SK-N-SH treated with all-trans-retinoic acid at 6 μM for 48 hours (cell line): ENCODE measurements at regions not wholly inside any gene's neighbourhood (a gene's known extent, or its start where the extent isn't known, plus 50 kb on each side); places are given as distances from the start of the nearest gene placed in this dataset.

Experiments used
- ATAC-seq: fragments of 200-7000 bp; cut with Tn5 transposase; 3 replicates; pipeline ENCODE4 v1.9.1; 2020; ENCODE audit warnings: mild to moderate bottlenecking, moderate library complexity
- ARNTL ChIP-seq: fragments of 450-650 bp; formaldehyde crosslinking; IDR thresholded peaks from 2 replicates; pipeline ENCODE4 v1.5.0; 2020; ENCODE audit warnings: low read depth, mild to moderate bottlenecking, moderate library complexity, borderline replicate concordance
- BACH2 ChIP-seq: fragments of 250-450 bp; sonication (Bioruptor Pico); IDR thresholded peaks from 2 replicates; pipeline ENCODE4 v1.9.0; 2021; ENCODE audit warnings: mild to moderate bottlenecking, borderline replicate concordance
- CSDC2 ChIP-seq: fragments of 250-450 bp; sonication (Bioruptor Pico); IDR thresholded peaks from 2 replicates; pipeline ENCODE4 v1.5.0; 2020; ENCODE audit warnings: mild to moderate bottlenecking, moderate library complexity
- CSRNP3 ChIP-seq: fragments of 250-450 bp; sonication (Bioruptor Pico); IDR thresholded peaks from 2 replicates; pipeline ENCODE4 v1.5.1; 2021; ENCODE audit warnings: mild to moderate bottlenecking, moderate library complexity
- GLIS3 ChIP-seq: fragments of 250-450 bp; sonication (Bioruptor Pico); IDR thresholded peaks from 2 replicates; pipeline ENCODE4 v1.5.0; 2020; ENCODE audit warnings: mild to moderate bottlenecking, moderate library complexity
- ISL1 ChIP-seq: fragments of 250-450 bp; sonication (Bioruptor Pico); IDR thresholded peaks from 2 replicates; pipeline ENCODE4 v2.1.2; 2022; ENCODE audit warnings: mild to moderate bottlenecking, moderate library complexity
- OSR1 ChIP-seq: fragments of 250-450 bp; sonication (Bioruptor Pico); IDR thresholded peaks from 2 replicates; pipeline ENCODE4 v1.8.0; 2022; ENCODE audit warnings: moderate library complexity, mild to moderate bottlenecking, inconsistent platforms
- PATZ1 ChIP-seq: fragments of 250-450 bp; sonication (Bioruptor Pico); IDR thresholded peaks from 2 replicates; pipeline ENCODE4 v1.8.0; 2020; ENCODE audit warnings: mild to moderate bottlenecking, moderate library complexity, borderline replicate concordance
- PPARA ChIP-seq: fragments of 250-450 bp; sonication (Bioruptor Pico); IDR thresholded peaks from 2 replicates; pipeline ENCODE4 v1.5.0; 2020; ENCODE audit warnings: mild to moderate bottlenecking, borderline replicate concordance
- RARB ChIP-seq: fragments of 250-450 bp; sonication (Bioruptor Pico); IDR thresholded peaks from 2 replicates; pipeline ENCODE4 v1.8.0; 2021; ENCODE audit warnings: mild to moderate bottlenecking, moderate library complexity
- SNAI2 ChIP-seq: fragments of 250-450 bp; sonication (Bioruptor Pico); IDR thresholded peaks from 2 replicates; pipeline ENCODE4 v1.5.0; 2020; ENCODE audit warnings: mild to moderate bottlenecking, moderate library complexity
- TCF4 ChIP-seq: fragments of 250-450 bp; sonication (Bioruptor Pico); IDR thresholded peaks from 2 replicates; pipeline ENCODE4 v1.8.0; 2021; ENCODE audit warnings: mild to moderate bottlenecking, moderate library complexity, borderline replicate concordance
- TOX ChIP-seq: fragments of 250-450 bp; sonication (Bioruptor Pico); IDR thresholded peaks from 2 replicates; pipeline ENCODE4 v1.8.0; 2021; ENCODE audit warnings: mild to moderate bottlenecking, moderate library complexity, borderline replicate concordance
- ZC3H10 ChIP-seq: fragments of 250-450 bp; sonication (Bioruptor Pico); IDR thresholded peaks from 2 replicates; pipeline ENCODE4 v1.5.1; 2021; ENCODE audit warnings: mild to moderate bottlenecking, moderate library complexity
- ZFP3 ChIP-seq: fragments of 250-450 bp; sonication (Bioruptor Pico); IDR thresholded peaks from 2 replicates; pipeline ENCODE4 v1.5.0; 2020; ENCODE audit warnings: mild to moderate bottlenecking, moderate library complexity
- ZFP30 ChIP-seq: fragments of 450-650 bp; formaldehyde crosslinking; IDR thresholded peaks from 2 replicates; pipeline ENCODE4 v1.5.0; 2022; ENCODE audit warnings: mild to moderate bottlenecking, moderate library complexity
- ZNF70 ChIP-seq: fragments of 450-650 bp; formaldehyde crosslinking; IDR thresholded peaks from 2 replicates; pipeline ENCODE4 v1.5.0; 2020; ENCODE audit warnings: mild to moderate bottlenecking, moderate library complexity
- TF ChIP-seq, protein P1 (sequence below): fragments of 250-450 bp; sonication (Bioruptor Pico); IDR thresholded peaks from 2 replicates; pipeline ENCODE4 v1.5.1; 2020; ENCODE audit warnings: low read depth, mild to moderate bottlenecking, moderate library complexity
- TF ChIP-seq, protein P2 (sequence below): fragments of 250-450 bp; sonication (Bioruptor Pico); IDR thresholded peaks from 2 replicates; pipeline ENCODE4 v1.5.0; 2020; ENCODE audit warnings: mild to moderate bottlenecking, moderate library complexity
- TF ChIP-seq, protein P3 (sequence below): fragments of 250-450 bp; sonication (Bioruptor Pico); IDR thresholded peaks from 2 replicates; pipeline ENCODE4 v1.8.0; 2021; ENCODE audit warnings: low read depth, mild to moderate bottlenecking, moderate library complexity, borderline replicate concordance

GRCh38 chr14:24721775-24722174 lies 87.8 kb upstream of the GZMB start:
- TF ChIP-seq PATZ1 (CRISPR knock-in tag) (no peak), ZFP3 (CRISPR knock-in tag) (no peak)
- no peak for ATAC-seq

DNA sequence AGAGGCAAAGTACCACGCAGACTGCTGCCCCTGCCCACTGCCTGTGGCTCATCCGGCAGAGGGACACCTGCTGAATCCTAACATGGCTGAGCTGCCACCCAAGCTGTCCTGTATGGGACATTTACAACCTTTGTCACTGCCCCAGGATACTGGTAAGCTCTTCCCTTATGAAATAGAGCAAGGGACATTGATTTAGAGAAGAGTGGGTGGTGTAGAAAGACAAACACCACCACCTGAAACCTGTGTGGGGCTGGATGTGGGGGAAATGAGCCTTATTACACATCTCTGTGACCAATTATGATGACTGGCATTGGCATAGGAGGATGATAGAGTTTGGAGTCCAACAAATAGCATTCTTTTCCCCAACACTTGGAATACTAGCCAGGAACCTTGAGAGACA lies 81.2 kb upstream of the GZMB start:
- TF ChIP-seq, protein P1, sequence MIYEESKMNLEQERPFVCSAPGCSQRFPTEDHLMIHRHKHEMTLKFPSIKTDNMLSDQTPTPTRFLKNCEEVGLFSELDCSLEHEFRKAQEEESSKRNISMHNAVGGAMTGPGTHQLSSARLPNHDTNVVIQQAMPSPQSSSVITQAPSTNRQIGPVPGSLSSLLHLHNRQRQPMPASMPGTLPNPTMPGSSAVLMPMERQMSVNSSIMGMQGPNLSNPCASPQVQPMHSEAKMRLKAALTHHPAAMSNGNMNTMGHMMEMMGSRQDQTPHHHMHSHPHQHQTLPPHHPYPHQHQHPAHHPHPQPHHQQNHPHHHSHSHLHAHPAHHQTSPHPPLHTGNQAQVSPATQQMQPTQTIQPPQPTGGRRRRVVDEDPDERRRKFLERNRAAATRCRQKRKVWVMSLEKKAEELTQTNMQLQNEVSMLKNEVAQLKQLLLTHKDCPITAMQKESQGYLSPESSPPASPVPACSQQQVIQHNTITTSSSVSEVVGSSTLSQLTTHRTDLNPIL: no peak
- TF ChIP-seq TCF4 (CRISPR knock-in tag): no peak
- no peak for TF ChIP-seq SNAI2 (CRISPR knock-in tag)
- TF ChIP-seq GLIS3: no peak
- TF ChIP-seq OSR1 (CRISPR knock-in tag): no peak
- no peak for TF ChIP-seq ARNTL (CRISPR knock-in tag)
- TF ChIP-seq ISL1: no peak
- no peak for TF ChIP-seq CSDC2 (CRISPR knock-in tag)
- no peak for TF ChIP-seq CSRNP3 (CRISPR knock-in tag)
- no peak for TF ChIP-seq TOX (CRISPR knock-in tag)
- no peak for TF ChIP-seq ZFP3 (CRISPR knock-in tag)
- no peak for TF ChIP-seq BACH2 (CRISPR knock-in tag)
- TF ChIP-seq ZFP30: no peak
- TF ChIP-seq ZC3H10 (CRISPR knock-in tag): no peak
- TF ChIP-seq, protein P2, sequence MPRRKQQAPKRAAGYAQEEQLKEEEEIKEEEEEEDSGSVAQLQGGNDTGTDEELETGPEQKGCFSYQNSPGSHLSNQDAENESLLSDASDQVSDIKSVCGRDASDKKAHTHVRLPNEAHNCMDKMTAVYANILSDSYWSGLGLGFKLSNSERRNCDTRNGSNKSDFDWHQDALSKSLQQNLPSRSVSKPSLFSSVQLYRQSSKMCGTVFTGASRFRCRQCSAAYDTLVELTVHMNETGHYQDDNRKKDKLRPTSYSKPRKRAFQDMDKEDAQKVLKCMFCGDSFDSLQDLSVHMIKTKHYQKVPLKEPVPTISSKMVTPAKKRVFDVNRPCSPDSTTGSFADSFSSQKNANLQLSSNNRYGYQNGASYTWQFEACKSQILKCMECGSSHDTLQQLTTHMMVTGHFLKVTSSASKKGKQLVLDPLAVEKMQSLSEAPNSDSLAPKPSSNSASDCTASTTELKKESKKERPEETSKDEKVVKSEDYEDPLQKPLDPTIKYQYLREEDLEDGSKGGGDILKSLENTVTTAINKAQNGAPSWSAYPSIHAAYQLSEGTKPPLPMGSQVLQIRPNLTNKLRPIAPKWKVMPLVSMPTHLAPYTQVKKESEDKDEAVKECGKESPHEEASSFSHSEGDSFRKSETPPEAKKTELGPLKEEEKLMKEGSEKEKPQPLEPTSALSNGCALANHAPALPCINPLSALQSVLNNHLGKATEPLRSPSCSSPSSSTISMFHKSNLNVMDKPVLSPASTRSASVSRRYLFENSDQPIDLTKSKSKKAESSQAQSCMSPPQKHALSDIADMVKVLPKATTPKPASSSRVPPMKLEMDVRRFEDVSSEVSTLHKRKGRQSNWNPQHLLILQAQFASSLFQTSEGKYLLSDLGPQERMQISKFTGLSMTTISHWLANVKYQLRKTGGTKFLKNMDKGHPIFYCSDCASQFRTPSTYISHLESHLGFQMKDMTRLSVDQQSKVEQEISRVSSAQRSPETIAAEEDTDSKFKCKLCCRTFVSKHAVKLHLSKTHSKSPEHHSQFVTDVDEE (CRISPR knock-in tag): no peak
- no peak for TF ChIP-seq ZNF70 (CRISPR knock-in tag)
- no peak for TF ChIP-seq PPARA (CRISPR knock-in tag)
- no peak for TF ChIP-seq RARB
- TF ChIP-seq, protein P3, sequence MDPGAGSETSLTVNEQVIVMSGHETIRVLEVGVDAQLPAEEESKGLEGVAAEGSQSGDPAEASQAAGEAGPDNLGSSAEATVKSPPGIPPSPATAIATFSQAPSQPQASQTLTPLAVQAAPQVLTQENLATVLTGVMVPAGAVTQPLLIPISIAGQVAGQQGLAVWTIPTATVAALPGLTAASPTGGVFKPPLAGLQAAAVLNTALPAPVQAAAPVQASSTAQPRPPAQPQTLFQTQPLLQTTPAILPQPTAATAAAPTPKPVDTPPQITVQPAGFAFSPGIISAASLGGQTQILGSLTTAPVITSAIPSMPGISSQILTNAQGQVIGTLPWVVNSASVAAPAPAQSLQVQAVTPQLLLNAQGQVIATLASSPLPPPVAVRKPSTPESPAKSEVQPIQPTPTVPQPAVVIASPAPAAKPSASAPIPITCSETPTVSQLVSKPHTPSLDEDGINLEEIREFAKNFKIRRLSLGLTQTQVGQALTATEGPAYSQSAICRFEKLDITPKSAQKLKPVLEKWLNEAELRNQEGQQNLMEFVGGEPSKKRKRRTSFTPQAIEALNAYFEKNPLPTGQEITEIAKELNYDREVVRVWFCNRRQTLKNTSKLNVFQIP (CRISPR knock-in tag): no peak
- no peak for ATAC-seq

DNA sequence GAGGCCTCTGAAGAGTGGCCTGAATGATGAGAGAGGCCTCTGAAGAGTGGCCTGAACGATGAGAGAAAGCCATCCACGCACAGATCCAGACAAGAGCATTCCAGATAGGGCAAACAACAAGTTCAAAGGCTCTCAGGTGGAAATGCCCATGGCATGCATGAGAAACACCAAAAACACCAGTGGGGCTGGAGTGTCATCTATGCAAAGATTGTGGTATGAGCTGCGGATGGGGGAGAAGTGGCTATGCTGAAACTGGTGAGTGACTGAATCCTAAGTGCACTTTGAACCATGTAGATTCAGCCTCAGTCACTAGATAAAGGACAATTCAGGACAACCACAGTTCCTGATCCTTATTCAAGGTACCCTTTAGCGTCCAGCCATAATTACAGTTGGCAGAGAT lies 79.4 kb upstream of the GZMB start:
- ATAC-seq: no peak
- no peak for TF ChIP-seq BACH2 (CRISPR knock-in tag)
- no peak for TF ChIP-seq CSDC2 (CRISPR knock-in tag)
- TF ChIP-seq, protein P1: no peak
